Adrenal gland (tissue), 9 donors: ENCODE measurements at regions not wholly inside any gene's neighbourhood (a gene's known extent, or its start where the extent isn't known, plus 50 kb on each side); places are given as distances from the start of the nearest gene placed in this dataset.

ENCODE experiments used
- DNase-seq, 7 donors: peaks; one replicate each; pipeline ENCODE4 v3.0.0-alpha.2; 2019 to 2020
- H3K27ac ChIP-seq, 5 donors: fragments of 200-600 bp; sonication (generic) in 4 of 5; 1 replicate in 3 of 5; 2 replicates in 2 of 5; pipeline versions ENCODE4 v1.5.1 to v1.8.0; 2016 to 2020; ENCODE audit warnings: mild to moderate bottlenecking in 1 of 5
- H3K27me3 ChIP-seq: fragments of 200-600 bp; 2 replicates; pipeline ENCODE4 v1.8.0; 2021
- H3K36me3 ChIP-seq, 2 donors: fragments of 200-600 bp; replicated peaks in 1 of 2; 1 replicate in 1 of 2; 2 replicates in 1 of 2; pipeline versions ENCODE4 v1.5.1 to v1.8.0; 2018 to 2022
- H3K4me1 ChIP-seq, 2 donors: fragments of 200-600 bp; replicated peaks in 1 of 2; 1 replicate in 1 of 2; 2 replicates in 1 of 2; pipeline versions ENCODE4 v1.5.1 to v1.8.0; 2018 to 2021
- H3K4me3 ChIP-seq, 4 donors: fragments of 200-600 bp; sonication (generic) in 3 of 4; one replicate each; pipeline ENCODE4 v1.5.1; 2016 to 2018
- H3K9me3 ChIP-seq, 3 donors: fragments of 200-600 bp; sonication (generic) in 1 of 3; replicated peaks in 1 of 3; 1 replicate in 2 of 3; 2 replicates in 1 of 3; pipeline versions ENCODE4 v1.5.1 to v1.8.0; 2016 to 2021
- CTCF ChIP-seq, 6 experiments: fragments of 450-650 bp in 4 of 6; fragments of 200-600 bp in 2 of 6; sonication (generic) in 1 of 6; IDR thresholded peaks; 1 replicate in 5 of 6; 2 replicates in 1 of 6; pipeline versions ENCODE4 v1.5.1 to v1.8.0; 2016 to 2021; ENCODE audit warnings: antibody characterized with exemption in 6 of 6, mild to moderate bottlenecking in 2 of 6, moderate library complexity in 1 of 6
- POLR2A ChIP-seq, 2 donors: fragments of 450-650 bp; IDR thresholded peaks; one replicate each; pipeline ENCODE4 v1.6.1; 2017; ENCODE audit warnings: antibody characterized with exemption in 2 of 2, mild to moderate bottlenecking in 2 of 2, moderate library complexity in 1 of 2
- WGBS, 4 donors: extraction: QIAGEN DNeasy Blood & Tissue Kit in 2 of 4; methylation state at CpG; one replicate each; pipeline versions ENCODE4 v1.1.5 to v1.1.7; 2013 to 2017; 5-methylcytosine and 5-hydroxymethylcytosine counted together
- intact Hi-C, 2 donors: fragments of 100-400 bp; cut with DNase I; formaldehyde crosslinking; loops; one replicate each; pipeline versions ENCODE4 v1.14.1 to v1.15.0; 2022 to 2023
- donor health status: healthy with polysubstance abuse.
- donor health status: Bipolar disorder and iron deficiency.
- donor health status: DM: yes; HTN: yes; CAD: no.
- donor health status: DM: no; HTN: no; CAD: no.
- donor health status: DM: no; HTN: no; CAD: no.

GRCh38 chr1:4590756-4591155, 63.7 kb upstream of the AJAP1 start:
- Histone ChIP-seq H3K27me3 (no peaks in the 10 kb centered on the region), H3K4me3 (no peak overlapping the region), H3K9me3 (no peaks in the 10 kb centered on the region), H3K27ac (no peak overlapping the region), H3K36me3 (no peaks in the 10 kb centered on the region), H3K4me1 (no peaks in the 10 kb centered on the region)
- no peak for DNase-seq
- TF ChIP-seq POLR2A (IDR thresholded peaks at IDR 0.05) (no peak), CTCF (IDR thresholded peaks at IDR 0.05) (no peak)
- WGBS, 4 donors, result 41 to 64% (median 51%) methylated on average over 4 of the region's 4 CpGs
- intact Hi-C loops, result no loop called here

GRCh38 chr1:4591926-4592325, 62.5 kb upstream of the AJAP1 start:
- 83 to 90% (median 88%) methylated on average over 2 to 13 of the region's 13 CpGs for WGBS, 4 donors
- Histone ChIP-seq H3K9me3 (no peaks in the 10 kb centered on the region), H3K36me3 (no peaks in the 10 kb centered on the region), H3K4me1 (no peaks in the 10 kb centered on the region), H3K27me3 (no peaks in the 10 kb centered on the region), H3K4me3 (no peak overlapping the region), H3K27ac (no peak overlapping the region)
- intact Hi-C loops, result no loop called here
- TF ChIP-seq CTCF (IDR thresholded peaks at IDR 0.05), result no peak
- no peak for TF ChIP-seq POLR2A (IDR thresholded peaks at IDR 0.05)
- DNase-seq, result no peak

- no peak for TF ChIP-seq CTCF (IDR thresholded peaks at IDR 0.05)
- no peak for TF ChIP-seq POLR2A (IDR thresholded peaks at IDR 0.05)
- 69 to 80% (median 78%) methylated on average over 5 to 7 of the region's 7 CpGs for WGBS, 4 donors
- intact Hi-C loops, result no loop called here
- Histone ChIP-seq H3K4me1 (no peaks in the 10 kb centered on the region), H3K36me3 (no peaks in the 10 kb centered on the region), H3K4me3 (no peak overlapping the region), H3K27me3 (no peaks in the 10 kb centered on the region), H3K27ac (no peak overlapping the region), H3K9me3 (no peaks in the 10 kb centered on the region)
- DNase-seq, result no peak
Observed at GRCh38 chr1:4593106-4593505, 61.3 kb upstream of the AJAP1 start.

- Histone ChIP-seq H3K27me3 (no peaks in the 10 kb centered on the region), H3K4me1 (no peaks in the 10 kb centered on the region), H3K4me3 (no peak overlapping the region), H3K9me3 (no peaks in the 10 kb centered on the region), H3K27ac (no peak overlapping the region), H3K36me3 (no peaks in the 10 kb centered on the region)
- TF ChIP-seq CTCF (IDR thresholded peaks at IDR 0.05) (no peak), POLR2A (IDR thresholded peaks at IDR 0.05) (no peak)
- 80 to 85% (median 83%) methylated on average over 5 to 13 of the region's 13 CpGs for WGBS, 4 donors
- DNase-seq, result no peak
- intact Hi-C loops, result no loop called here
Observed at GRCh38 chr1:4594286-4594991, 60.0 kb upstream of the AJAP1 start.
